A673 (cell line): ENCODE measurements at regions not wholly inside any gene's neighbourhood (a gene's known extent, or its start where the extent isn't known, plus 50 kb on each side); places are given as distances from the start of the nearest gene placed in this dataset.

ENCODE experiments used
- BruUV-seq: library from RNA; stranded (reverse); fragments of 400-500 nt; replicated peaks from 2 replicates; lab custom pipeline; 2021; lab: Mats Ljungman, UMichigan
- CTCF ChIA-PET: fragments of 300-600 bp; sonication (Branson Sonifier 250); formaldehyde crosslinking; loops from one replicate; lab custom pipeline; 2022; ENCODE audit warnings: antibody characterized with exemption; lab: Charles Lee
- POLR2A ChIA-PET: fragments of 300-600 bp; sonication (Branson Sonifier 250); formaldehyde crosslinking; loops from one replicate; lab custom pipeline; 2022; ENCODE audit warnings: antibody characterized with exemption; ENCODE audit not compliant: low non-redundant PET; lab: Charles Lee
- DNase-seq: peaks from one replicate; pipeline ENCODE4 v3.0.0-alpha.2; 2015; ENCODE audit warnings: low spot score
- H3K27ac ChIP-seq: fragments of 200-600 bp; sonication (generic); 2 replicates; pipeline ENCODE4 v1.5.1; 2016; ENCODE audit warnings: mixed run types, low read depth, mild to moderate bottlenecking, mixed read lengths, antibody characterized with exemption, low read length; ENCODE audit not compliant: poor library complexity, severe bottlenecking
- H3K27me3 ChIP-seq: fragments of 200-600 bp; sonication (generic); replicated peaks from 2 replicates; pipeline ENCODE4 v1.6.1; 2017; ENCODE audit warnings: mixed run types, low read depth, mild to moderate bottlenecking, mixed read lengths, antibody characterized with exemption, low read length; ENCODE audit not compliant: insufficient read depth, poor library complexity
- H3K36me3 ChIP-seq: fragments of 200-600 bp; sonication (generic); 2 replicates; pipeline ENCODE4 v1.6.1; 2016; ENCODE audit warnings: mixed run types, mild to moderate bottlenecking, mixed read lengths, antibody characterized with exemption, low read length; ENCODE audit not compliant: insufficient read depth, poor library complexity, severe bottlenecking
- H3K4me1 ChIP-seq: fragments of 200-600 bp; sonication (generic); 2 replicates; pipeline ENCODE4 v1.6.1; 2017; ENCODE audit warnings: mixed run types, mild to moderate bottlenecking, mixed read lengths, antibody characterized with exemption, low read length; ENCODE audit not compliant: insufficient read depth, poor library complexity, severe bottlenecking
- H3K4me3 ChIP-seq: fragments of 200-600 bp; sonication (generic); 2 replicates; pipeline ENCODE4 v1.5.1; 2016; ENCODE audit warnings: low read depth, mixed run types, mild to moderate bottlenecking, mixed read lengths, low read length; ENCODE audit not compliant: poor library complexity, severe bottlenecking
- H3K9me3 ChIP-seq: fragments of 200-600 bp; sonication (generic); 2 replicates; pipeline ENCODE4 v1.6.1; 2016; ENCODE audit warnings: mixed run types, low read depth, mild to moderate bottlenecking, mixed read lengths, antibody characterized with exemption, low read length; ENCODE audit not compliant: poor library complexity, severe bottlenecking
- CTCF ChIP-seq: fragments of 300-800, 200-600 bp; sonication (generic); conservative IDR thresholded peaks from 2 replicates; pipeline ENCODE4 v1.5.1; 2017; ENCODE audit warnings: low read depth, mild to moderate bottlenecking, antibody characterized with exemption, low read length, moderate library complexity, mixed read lengths
- EZH2 ChIP-seq: fragments of 200-600 bp; sonication (generic); IDR thresholded peaks from 2 replicates; pipeline ENCODE4 v1.6.1; 2017; ENCODE audit warnings: borderline replicate concordance, low read depth, mild to moderate bottlenecking, mixed read lengths, antibody characterized with exemption, low read length; ENCODE audit not compliant: poor library complexity, severe bottlenecking
- intact Hi-C: fragments of 100-400 bp; cut with micrococcal nuclease; formaldehyde crosslinking; loops from one replicate; pipeline ENCODE4 v1.10.0; 2022; ENCODE audit not compliant: unreplicated experiment

DNA sequence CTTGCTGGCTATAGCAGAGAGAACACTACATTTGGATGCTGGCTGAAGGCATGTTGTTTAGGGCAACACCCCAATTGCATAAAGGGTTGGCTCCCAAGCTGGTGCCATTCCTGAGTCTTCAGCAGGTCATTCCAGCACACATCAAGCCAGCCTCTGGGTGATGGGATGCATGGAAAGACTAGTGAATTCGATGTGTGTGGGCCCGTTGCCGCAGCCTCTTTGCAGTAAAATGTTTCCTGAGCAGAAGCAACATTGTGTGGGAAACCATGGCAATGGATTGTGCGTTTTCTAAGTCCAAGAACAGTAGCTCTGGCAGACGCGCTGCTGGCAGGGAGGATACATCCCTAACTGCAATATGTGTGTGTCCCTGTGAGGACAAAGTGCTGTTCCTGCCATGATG is 142.4 kb upstream of the SLC24A3 start:
- H3K27ac ChIP-seq: no peak overlapping the region
- BruUV-seq: no TSS peak
- intact Hi-C loops: loop anchor here (5.0 kb wide), 1 partner anchor 592 kb away; no protein-coding TSS in a partner anchor
- CTCF ChIA-PET: no interaction called here
- peaks cover 5% of the 10 kb centered on the region for H3K9me3 ChIP-seq
- no peak for DNase-seq
- POLR2A ChIA-PET: no interaction called here
- no peaks in the 10 kb centered on the region for H3K36me3 ChIP-seq
- TF ChIP-seq CTCF (no peak), EZH2 (no peak)
- no peak overlapping the region for H3K4me3 ChIP-seq
- H3K4me1 ChIP-seq: no peaks in the 10 kb centered on the region
- H3K27me3 ChIP-seq: no peaks in the 10 kb centered on the region

GRCh38 chr20:19070681-19071445 is 141.6 kb upstream of the SLC24A3 start:
- Histone ChIP-seq H3K4me1 (no peaks in the 10 kb centered on the region), H3K36me3 (no peaks in the 10 kb centered on the region), H3K9me3 (no peaks in the 10 kb centered on the region), H3K27ac (no peak overlapping the region), H3K27me3 (no peaks in the 10 kb centered on the region), H3K4me3 (no peak overlapping the region)
- POLR2A ChIA-PET: no interaction called here
- intact Hi-C loops: loop anchor here (5.0 kb wide), 1 partner anchor 591 kb away; no protein-coding TSS in a partner anchor
- TF ChIP-seq EZH2 (no peak), CTCF (no peak)
- no TSS peak for BruUV-seq
- CTCF ChIA-PET: interaction anchor here (0.6 kb wide), 1 partner anchor 513 kb away, joined by 9 read pairs; no protein-coding TSS in a partner anchor
- no peak for DNase-seq

GRCh38 chr20:19071446-19071725 is 141.1 kb upstream of the SLC24A3 start:
- ChIA-PET CTCF (interaction anchor here (0.6 kb wide), 1 partner anchor 512 kb away, joined by 9 read pairs; no protein-coding TSS in a partner anchor), POLR2A (no interaction called here)
- H3K27ac ChIP-seq: no peak overlapping the region
- no peaks in the 10 kb centered on the region for H3K9me3 ChIP-seq
- TF ChIP-seq CTCF: no peak
- TF ChIP-seq EZH2: no peak
- no peak overlapping the region for H3K4me3 ChIP-seq
- DNase-seq: no peak
- intact Hi-C loops: loop anchor here (5.0 kb wide), 1 partner anchor 591 kb away; no protein-coding TSS in a partner anchor
- no peaks in the 10 kb centered on the region for H3K27me3 ChIP-seq
- BruUV-seq: no TSS peak
- H3K36me3 ChIP-seq: no peaks in the 10 kb centered on the region
- no peaks in the 10 kb centered on the region for H3K4me1 ChIP-seq
